WI38 (cell line): ENCODE measurements at regions not wholly inside any gene's neighbourhood (a gene's known extent, or its start where the extent isn't known, plus 50 kb on each side); places are given as distances from the start of the nearest gene placed in this dataset.

Experiments used
- H3K4me3 ChIP-seq: 2 replicates; pipeline ENCODE4 v1.5.1; 2011; ENCODE audit warnings: low read depth, mild to moderate bottlenecking, control low read depth, low read length
- CTCF ChIP-seq: IDR thresholded peaks from 2 replicates; pipeline ENCODE4 v1.5.1; 2012; ENCODE audit warnings: low read depth, mild to moderate bottlenecking, control low read depth, low read length

DNA sequence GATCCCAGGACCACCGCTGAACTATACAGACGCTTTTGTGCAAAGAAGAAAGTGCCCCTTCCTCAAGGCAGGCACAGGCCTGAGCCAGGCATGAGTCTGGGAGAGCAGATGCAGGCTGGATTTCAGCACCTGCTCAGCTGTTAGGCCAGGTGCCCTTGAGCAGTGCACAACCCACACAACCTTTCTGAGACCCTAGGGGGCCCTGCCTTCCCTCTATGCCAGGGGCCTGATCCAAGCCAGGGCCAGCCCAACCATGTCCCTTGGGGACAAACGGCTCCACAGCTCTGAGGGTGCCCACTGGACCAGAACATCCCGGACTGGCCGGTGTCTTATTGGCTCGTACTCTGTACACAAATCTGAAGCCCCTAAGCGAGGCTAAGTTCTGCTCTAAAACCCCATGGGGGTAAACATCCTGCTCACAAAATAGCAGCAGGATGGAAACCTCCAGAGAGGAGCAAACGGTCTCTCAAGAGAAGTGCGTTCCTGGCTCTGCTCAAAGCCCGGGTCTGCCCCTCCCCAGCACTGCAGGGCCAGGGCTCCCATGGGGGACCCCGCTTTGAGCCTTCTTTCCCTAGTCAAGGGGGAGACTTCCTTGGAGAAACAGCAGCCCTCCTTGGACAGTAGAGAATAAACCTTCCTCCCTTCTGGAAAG lies 275.1 kb downstream of the NPHP4 start:
- H3K4me3 ChIP-seq: no peak overlapping the region
- TF ChIP-seq CTCF: no peak

DNA sequence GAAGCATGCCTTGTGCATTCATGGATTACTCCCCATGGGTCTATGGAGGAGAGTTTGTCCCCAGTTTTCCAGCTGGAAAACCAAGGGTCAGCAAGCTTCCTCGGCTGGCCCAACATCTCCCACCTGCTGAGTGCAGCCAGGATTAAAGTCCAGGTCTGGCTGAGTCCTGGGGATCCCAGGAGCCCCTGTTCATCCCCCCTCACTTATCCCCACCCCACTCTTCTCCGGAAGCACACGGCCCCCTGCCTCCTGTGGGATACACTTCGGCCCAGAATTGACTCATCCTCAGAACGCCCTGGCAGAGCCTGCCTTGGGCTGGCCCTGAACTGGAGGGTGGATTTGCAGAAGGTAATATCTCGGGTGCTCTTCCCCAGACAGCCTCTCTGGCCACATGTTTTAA lies 276.1 kb downstream of the NPHP4 start:
- no peak for TF ChIP-seq CTCF
- H3K4me3 ChIP-seq: no peak overlapping the region

DNA sequence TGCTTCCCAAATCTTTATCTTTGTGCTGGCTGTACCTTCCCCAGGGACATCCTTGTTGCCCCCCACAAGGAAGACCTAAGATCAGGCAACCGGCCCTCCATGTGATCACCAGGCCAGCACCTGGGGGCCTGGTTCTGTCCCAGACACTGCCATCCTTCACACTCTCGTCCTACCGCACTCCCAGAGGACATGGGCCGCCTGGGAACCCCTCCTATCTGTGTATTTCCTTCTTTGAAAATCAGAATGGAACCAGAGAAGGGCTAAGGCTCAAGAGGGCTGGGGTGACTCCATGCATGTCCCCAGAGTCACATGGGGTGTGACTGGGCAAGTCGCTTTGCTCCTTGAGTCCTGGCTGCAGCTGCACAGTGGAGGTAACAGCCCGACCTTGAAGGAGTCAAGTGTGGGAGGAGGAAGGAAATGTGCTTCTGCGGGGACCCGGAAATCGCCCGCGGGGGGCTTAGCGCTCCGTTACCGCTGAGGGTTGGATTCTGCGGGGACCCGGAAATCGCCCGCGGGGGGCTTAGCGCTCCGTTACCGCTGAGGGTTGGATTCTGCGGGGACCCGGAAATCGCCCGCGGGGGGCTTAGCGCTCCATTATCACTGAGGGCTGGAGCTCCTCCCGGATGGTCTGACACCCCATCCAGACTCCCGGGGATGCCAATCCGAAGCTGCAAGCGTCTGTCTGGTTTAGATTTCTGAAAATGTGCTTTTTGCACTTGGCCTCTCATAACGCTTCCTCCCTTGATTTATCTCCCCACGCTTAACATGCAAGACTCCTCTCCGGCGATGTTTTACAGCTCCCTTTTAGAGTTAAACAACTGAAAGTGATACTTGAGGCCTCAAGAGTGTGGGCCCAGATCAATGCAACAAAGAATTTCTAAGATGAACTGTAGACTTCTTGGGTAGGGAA lies 278.9 kb downstream of the NPHP4 start:
- no peak for TF ChIP-seq CTCF
- no peak overlapping the region for H3K4me3 ChIP-seq

GRCh38 chr1:5711956-5712645 lies 280.1 kb downstream of the NPHP4 start:
- no peak overlapping the region for H3K4me3 ChIP-seq
- TF ChIP-seq CTCF: no peak

- no peak for TF ChIP-seq CTCF
- H3K4me3 ChIP-seq: no peak overlapping the region
These were observed 281.1 kb downstream of the NPHP4 start for GRCh38 chr1:5711079-5711478.

DNA sequence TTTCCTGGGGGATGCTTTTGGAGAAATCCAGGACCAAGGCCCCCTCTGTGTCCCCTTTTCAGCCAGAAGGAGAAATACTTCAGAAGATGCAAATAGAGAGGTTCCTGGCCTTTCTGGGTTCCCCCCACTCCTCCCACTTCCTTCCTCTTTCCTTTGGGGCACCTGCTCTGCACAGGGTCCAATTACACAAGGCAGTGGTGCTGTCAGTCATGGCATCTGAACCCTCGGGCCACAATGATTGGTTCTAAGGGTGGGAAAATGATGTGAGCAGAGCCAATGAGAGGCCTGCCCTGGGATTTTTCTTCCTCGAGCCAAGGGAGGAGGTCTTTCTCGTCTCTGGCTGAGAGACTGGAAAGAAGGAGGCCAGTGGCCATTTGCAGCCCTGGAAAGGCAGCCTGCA lies 282.2 kb downstream of the NPHP4 start:
- TF ChIP-seq CTCF: no peak

More for the DNA sequence above, 282.2 kb downstream of the NPHP4 start:
- no peak overlapping the region for H3K4me3 ChIP-seq
